ENCODE measurements at regions not wholly inside any gene's neighbourhood (a gene's known extent, or its start where the extent isn't known, plus 50 kb on each side); places are given as distances from the start of the nearest gene placed in this dataset.

DNA sequence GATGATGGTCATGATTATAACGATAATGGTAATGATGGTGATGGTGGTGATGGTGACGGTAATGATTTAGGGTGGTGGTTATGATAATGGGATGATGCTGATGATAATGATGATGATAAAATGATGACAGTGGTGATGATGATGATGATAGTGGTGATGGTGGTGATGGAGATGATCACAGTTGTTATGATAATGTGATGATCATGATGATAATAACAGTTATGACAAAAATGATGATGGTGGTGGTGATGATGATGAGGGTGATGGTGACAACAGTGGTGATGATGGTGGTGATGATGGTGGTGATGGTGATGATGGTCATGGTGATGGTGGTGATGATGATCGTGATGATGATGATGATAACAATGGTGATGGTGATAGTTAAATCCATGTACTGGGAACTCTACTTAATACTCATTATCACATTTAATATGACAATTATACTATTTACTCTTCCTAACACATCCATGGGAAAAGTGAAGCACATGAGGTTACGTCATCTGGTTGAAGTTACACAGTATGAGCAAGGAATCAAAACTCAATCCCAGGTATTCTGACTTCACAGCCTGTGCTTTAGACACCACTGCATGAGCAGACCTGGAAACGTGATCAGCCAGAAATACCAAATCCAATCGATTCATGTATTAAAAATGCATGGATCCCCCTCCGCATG, 322.2 kb downstream of the BRD1 start:
- no peaks in the 10 kb centered on the region for H3K9me2 ChIP-seq (ENCODE audit: insufficient read depth)
- CTCF ChIA-PET = no interaction called here
- RAD21 ChIA-PET (ENCODE audit: low non-redundant PET in 1 of 2, low total read pairs in 2 of 2, uncharacterized antibody in 2 of 2, unreplicated experiment in 2 of 2) = no interaction called here
- no peaks in the 10 kb centered on the region for H3K36me3 ChIP-seq (ENCODE audit: control insufficient read depth in 1 of 2, insufficient read depth in 2 of 2, low read length in 2 of 2)
- intact Hi-C loops (cut with micrococcal nuclease) = no loop called here
- DNase-seq (ENCODE audit: low read depth, low spot score) (no peak), ATAC-seq (no peak)
- POLR2A ChIA-PET = no interaction called here
- H3K4me1 ChIP-seq (ENCODE audit: control insufficient read depth in 1 of 2, insufficient read depth in 2 of 2, low read length in 2 of 2) = peaks cover 25 to 38% of the 10 kb centered on the region in 2 experiments
- BruUV-seq (replicated peaks) = no TSS peak
- H3K79me2 ChIP-seq (ENCODE audit: insufficient read depth, low read length) = peaks cover 8% of the 10 kb centered on the region; the same call in 1 of the 2 replicates
- no peak overlapping the region for H2AFZ ChIP-seq (ENCODE audit: low read depth, low read length, poor library complexity, severe bottlenecking)
- H3K27ac ChIP-seq (ENCODE audit: low read depth, low read length) = no peak overlapping the region
- H3K9me3 ChIP-seq (ENCODE audit: control insufficient read depth in 1 of 2, insufficient read depth in 1 of 2, low read depth in 1 of 2, low read length in 2 of 2) = peaks cover 0 to under 1% of the 10 kb centered on the region in 2 experiments; a peak in 1 of 4 replicates
- H3K9ac ChIP-seq (ENCODE audit: low read length) = no peak overlapping the region
- no peak overlapping the region for H3K4me3 ChIP-seq (replicated peaks in 1 of 2; ENCODE audit: low read depth in 1 of 2, low read length in 2 of 2)
- H3K27me3 ChIP-seq (ENCODE audit: insufficient read depth, low read length) = no peaks in the 10 kb centered on the region
- H4K20me1 ChIP-seq (ENCODE audit: insufficient read depth) = no peaks in the 10 kb centered on the region
- TF ChIP-seq CBX3 (IDR thresholded peaks at IDR 0.05; ENCODE audit: low read depth) (no peak), POLR2A (IDR thresholded peaks at IDR 0.05; ENCODE audit: borderline replicate concordance, extremely low read depth, insufficient read depth, insufficient read length) (no peak), JUND (IDR thresholded peaks at IDR 0.05) (no peak), SIN3A (IDR thresholded peaks at IDR 0.05; ENCODE audit: low read depth) (no peak), ELF1 (IDR thresholded peaks at IDR 0.05; ENCODE audit: borderline replicate concordance, low read depth) (no peak)
- no peak overlapping the region for H3K4me2 ChIP-seq (ENCODE audit: low read length)

DNA sequence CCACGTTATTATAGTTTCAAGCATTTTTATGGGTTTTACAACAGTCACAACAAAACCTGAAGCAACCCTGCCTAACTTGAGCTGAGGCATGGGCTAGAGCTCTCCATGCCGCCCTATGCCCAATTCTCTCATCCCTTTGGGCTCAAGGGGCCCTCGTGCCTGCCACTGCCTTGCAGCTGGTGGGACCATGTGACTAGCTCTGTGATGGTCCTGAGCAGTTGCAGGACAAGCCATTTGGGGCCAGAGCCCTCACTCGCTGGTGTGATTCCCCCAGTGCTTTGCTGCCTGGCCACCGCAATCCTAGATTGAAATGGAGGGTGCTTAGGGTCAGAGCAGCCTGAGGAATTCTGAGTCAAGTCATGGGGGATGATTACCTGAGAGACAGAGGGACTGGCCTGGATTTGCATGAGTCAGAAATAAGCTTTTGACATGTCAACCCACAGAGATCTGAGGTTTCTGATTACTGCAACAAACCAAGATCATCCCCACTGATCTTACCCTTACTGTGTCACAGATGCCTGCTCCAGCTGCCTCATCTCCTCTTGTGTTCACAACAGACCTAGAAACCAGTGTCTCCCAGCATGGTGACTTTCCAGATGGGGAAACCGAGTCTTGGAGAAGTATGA, 323.7 kb downstream of the BRD1 start:
- H3K9ac ChIP-seq (ENCODE audit: low read length) = no peak overlapping the region
- DNase-seq (ENCODE audit: low read depth, low spot score) (no peak), ATAC-seq (0 out of 2 replicates have a peak, but pooled peaks have one; percentile 12)
- no peak overlapping the region for H2AFZ ChIP-seq (ENCODE audit: low read depth, low read length, poor library complexity, severe bottlenecking)
- no peaks in the 10 kb centered on the region for H4K20me1 ChIP-seq (ENCODE audit: insufficient read depth)
- BruUV-seq (replicated peaks) = no TSS peak
- H3K27ac ChIP-seq (ENCODE audit: low read depth, low read length) = no peak overlapping the region
- intact Hi-C loops (cut with micrococcal nuclease) = no loop called here
- ChIA-PET CTCF (interaction anchor here (1.1 kb wide), 1 partner anchor 12 kb away, joined by 3 read pairs; no protein-coding TSS in a partner anchor), RAD21 (ENCODE audit: low non-redundant PET in 1 of 2, low total read pairs in 2 of 2, uncharacterized antibody in 2 of 2, unreplicated experiment in 2 of 2) (no interaction called here), POLR2A (no interaction called here)
- H3K36me3 ChIP-seq (ENCODE audit: control insufficient read depth in 1 of 2, insufficient read depth in 2 of 2, low read length in 2 of 2) = no peaks in the 10 kb centered on the region
- no peaks in the 10 kb centered on the region for H3K9me2 ChIP-seq (ENCODE audit: insufficient read depth)
- no peak overlapping the region for H3K4me3 ChIP-seq (replicated peaks in 1 of 2; ENCODE audit: low read depth in 1 of 2, low read length in 2 of 2)
- peak overlapping the region; percentile 73 for H3K4me2 ChIP-seq (ENCODE audit: low read length)
- peaks cover 8% of the 10 kb centered on the region; the same call in 1 of the 2 replicates for H3K79me2 ChIP-seq (ENCODE audit: insufficient read depth, low read length)
- no peaks in the 10 kb centered on the region for H3K27me3 ChIP-seq (ENCODE audit: insufficient read depth, low read length)
- peaks cover 25 to 38% of the 10 kb centered on the region in 2 experiments for H3K4me1 ChIP-seq (ENCODE audit: control insufficient read depth in 1 of 2, insufficient read depth in 2 of 2, low read length in 2 of 2)
- H3K9me3 ChIP-seq (ENCODE audit: control insufficient read depth in 1 of 2, insufficient read depth in 1 of 2, low read depth in 1 of 2, low read length in 2 of 2) = no peaks in the 10 kb centered on the region; a peak in 1 of 4 replicates
- no peak for TF ChIP-seq SRF (IDR thresholded peaks at IDR 0.05; ENCODE audit: low read depth)
- TF ChIP-seq, protein P1, sequence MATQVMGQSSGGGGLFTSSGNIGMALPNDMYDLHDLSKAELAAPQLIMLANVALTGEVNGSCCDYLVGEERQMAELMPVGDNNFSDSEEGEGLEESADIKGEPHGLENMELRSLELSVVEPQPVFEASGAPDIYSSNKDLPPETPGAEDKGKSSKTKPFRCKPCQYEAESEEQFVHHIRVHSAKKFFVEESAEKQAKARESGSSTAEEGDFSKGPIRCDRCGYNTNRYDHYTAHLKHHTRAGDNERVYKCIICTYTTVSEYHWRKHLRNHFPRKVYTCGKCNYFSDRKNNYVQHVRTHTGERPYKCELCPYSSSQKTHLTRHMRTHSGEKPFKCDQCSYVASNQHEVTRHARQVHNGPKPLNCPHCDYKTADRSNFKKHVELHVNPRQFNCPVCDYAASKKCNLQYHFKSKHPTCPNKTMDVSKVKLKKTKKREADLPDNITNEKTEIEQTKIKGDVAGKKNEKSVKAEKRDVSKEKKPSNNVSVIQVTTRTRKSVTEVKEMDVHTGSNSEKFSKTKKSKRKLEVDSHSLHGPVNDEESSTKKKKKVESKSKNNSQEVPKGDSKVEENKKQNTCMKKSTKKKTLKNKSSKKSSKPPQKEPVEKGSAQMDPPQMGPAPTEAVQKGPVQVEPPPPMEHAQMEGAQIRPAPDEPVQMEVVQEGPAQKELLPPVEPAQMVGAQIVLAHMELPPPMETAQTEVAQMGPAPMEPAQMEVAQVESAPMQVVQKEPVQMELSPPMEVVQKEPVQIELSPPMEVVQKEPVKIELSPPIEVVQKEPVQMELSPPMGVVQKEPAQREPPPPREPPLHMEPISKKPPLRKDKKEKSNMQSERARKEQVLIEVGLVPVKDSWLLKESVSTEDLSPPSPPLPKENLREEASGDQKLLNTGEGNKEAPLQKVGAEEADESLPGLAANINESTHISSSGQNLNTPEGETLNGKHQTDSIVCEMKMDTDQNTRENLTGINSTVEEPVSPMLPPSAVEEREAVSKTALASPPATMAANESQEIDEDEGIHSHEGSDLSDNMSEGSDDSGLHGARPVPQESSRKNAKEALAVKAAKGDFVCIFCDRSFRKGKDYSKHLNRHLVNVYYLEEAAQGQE (IDR thresholded peaks at IDR 0.05; ENCODE audit: low read depth) = no peak
- TF ChIP-seq CEBPB (IDR thresholded peaks at IDR 0.05; ENCODE audit: low read depth) = no peak
- TF ChIP-seq, protein P2, sequence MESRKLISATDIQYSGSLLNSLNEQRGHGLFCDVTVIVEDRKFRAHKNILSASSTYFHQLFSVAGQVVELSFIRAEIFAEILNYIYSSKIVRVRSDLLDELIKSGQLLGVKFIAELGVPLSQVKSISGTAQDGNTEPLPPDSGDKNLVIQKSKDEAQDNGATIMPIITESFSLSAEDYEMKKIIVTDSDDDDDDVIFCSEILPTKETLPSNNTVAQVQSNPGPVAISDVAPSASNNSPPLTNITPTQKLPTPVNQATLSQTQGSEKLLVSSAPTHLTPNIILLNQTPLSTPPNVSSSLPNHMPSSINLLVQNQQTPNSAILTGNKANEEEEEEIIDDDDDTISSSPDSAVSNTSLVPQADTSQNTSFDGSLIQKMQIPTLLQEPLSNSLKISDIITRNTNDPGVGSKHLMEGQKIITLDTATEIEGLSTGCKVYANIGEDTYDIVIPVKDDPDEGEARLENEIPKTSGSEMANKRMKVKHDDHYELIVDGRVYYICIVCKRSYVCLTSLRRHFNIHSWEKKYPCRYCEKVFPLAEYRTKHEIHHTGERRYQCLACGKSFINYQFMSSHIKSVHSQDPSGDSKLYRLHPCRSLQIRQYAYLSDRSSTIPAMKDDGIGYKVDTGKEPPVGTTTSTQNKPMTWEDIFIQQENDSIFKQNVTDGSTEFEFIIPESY (IDR thresholded peaks at IDR 0.05; ENCODE audit: extremely low read depth, insufficient replicate concordance, low read length) = no peak
- no peak for TF ChIP-seq ZFX (IDR thresholded peaks at IDR 0.05)
- TF ChIP-seq JUND (IDR thresholded peaks at IDR 0.05) = no peak
- no peak for TF ChIP-seq EZH2 (IDR thresholded peaks at IDR 0.05)
- TF ChIP-seq SP1 (IDR thresholded peaks at IDR 0.05; ENCODE audit: low read depth) = no peak
- TF ChIP-seq, protein P3, sequence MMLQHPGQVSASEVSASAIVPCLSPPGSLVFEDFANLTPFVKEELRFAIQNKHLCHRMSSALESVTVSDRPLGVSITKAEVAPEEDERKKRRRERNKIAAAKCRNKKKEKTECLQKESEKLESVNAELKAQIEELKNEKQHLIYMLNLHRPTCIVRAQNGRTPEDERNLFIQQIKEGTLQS (IDR thresholded peaks at IDR 0.05) = no peak
- TF ChIP-seq CBX3 (IDR thresholded peaks at IDR 0.05; ENCODE audit: low read depth) = no peak
- TF ChIP-seq POLR2AphosphoS5 (IDR thresholded peaks at IDR 0.05; ENCODE audit: low read depth, low read length) = no peak
- TF ChIP-seq ELF1 (IDR thresholded peaks at IDR 0.05; ENCODE audit: borderline replicate concordance, low read depth) = no peak
- TF ChIP-seq ZNF274 (IDR thresholded peaks at IDR 0.05; ENCODE audit: low read depth, low read length) = no peak
